ENCODE measurements at regions not wholly inside any gene's neighbourhood (a gene's known extent, or its start where the extent isn't known, plus 50 kb on each side); places are given as distances from the start of the nearest gene placed in this dataset.

- H3K9me3 ChIP-seq (ENCODE audit: control insufficient read depth, low read depth, low read length): no peaks in the 10 kb centered on the region
- H3K4me1 ChIP-seq (ENCODE audit: control insufficient read depth, low read depth, low read length): peaks cover 2% of the 10 kb centered on the region
- no peak overlapping the region for H3K9ac ChIP-seq (ENCODE audit: low read length)
- H3K4me3 ChIP-seq (ENCODE audit: low read length): no peak overlapping the region
- H3K27me3 ChIP-seq (ENCODE audit: control insufficient read depth, insufficient read depth, low read length): no peaks in the 10 kb centered on the region
- H3K36me3 ChIP-seq (ENCODE audit: control insufficient read depth, low read depth, low read length): no peaks in the 10 kb centered on the region
- no peak overlapping the region for H3K27ac ChIP-seq (ENCODE audit: low read length)
Observed at GRCh38 chr9:113775749-113776148, 100.4 kb upstream of the ZNF618 start.

- no peak overlapping the region for H3K27ac ChIP-seq (ENCODE audit: low read length)
- H3K9ac ChIP-seq (ENCODE audit: low read length): no peak overlapping the region
- no peaks in the 10 kb centered on the region for H3K36me3 ChIP-seq (ENCODE audit: control insufficient read depth, low read depth, low read length)
- H3K4me3 ChIP-seq (ENCODE audit: low read length): no peak overlapping the region
- H3K27me3 ChIP-seq (ENCODE audit: control insufficient read depth, insufficient read depth, low read length): no peaks in the 10 kb centered on the region
- H3K9me3 ChIP-seq (ENCODE audit: control insufficient read depth, low read depth, low read length): no peaks in the 10 kb centered on the region
- H3K4me1 ChIP-seq (ENCODE audit: control insufficient read depth, low read depth, low read length): peaks cover 5% of the 10 kb centered on the region
Observed at GRCh38 chr9:113776194-113776593, 99.9 kb upstream of the ZNF618 start.

GRCh38 chr9:113781381-113781780 is 94.7 kb upstream of the ZNF618 start:
- Histone ChIP-seq H3K4me3 (ENCODE audit: low read length) (no peak overlapping the region), H3K9ac (ENCODE audit: low read length) (no peak overlapping the region), H3K36me3 (ENCODE audit: control insufficient read depth, low read depth, low read length) (no peaks in the 10 kb centered on the region), H3K9me3 (ENCODE audit: control insufficient read depth, low read depth, low read length) (no peaks in the 10 kb centered on the region), H3K4me1 (ENCODE audit: control insufficient read depth, low read depth, low read length) (peaks cover 5% of the 10 kb centered on the region), H3K27me3 (ENCODE audit: control insufficient read depth, insufficient read depth, low read length) (no peaks in the 10 kb centered on the region), H3K27ac (ENCODE audit: low read length) (no peak overlapping the region)

- Histone ChIP-seq H3K9ac (ENCODE audit: low read length) (no peak overlapping the region), H3K27me3 (ENCODE audit: control insufficient read depth, insufficient read depth, low read length) (no peaks in the 10 kb centered on the region), H3K9me3 (ENCODE audit: control insufficient read depth, low read depth, low read length) (no peaks in the 10 kb centered on the region), H3K4me3 (ENCODE audit: low read length) (no peak overlapping the region), H3K36me3 (ENCODE audit: control insufficient read depth, low read depth, low read length) (no peaks in the 10 kb centered on the region), H3K27ac (ENCODE audit: low read length) (no peak overlapping the region), H3K4me1 (ENCODE audit: control insufficient read depth, low read depth, low read length) (peaks cover 5% of the 10 kb centered on the region)
Observed at GRCh38 chr9:113781896-113782295, 94.2 kb upstream of the ZNF618 start.

- Histone ChIP-seq H3K4me1 (ENCODE audit: control insufficient read depth, low read depth, low read length) (peaks cover 5% of the 10 kb centered on the region), H3K9me3 (ENCODE audit: control insufficient read depth, low read depth, low read length) (no peaks in the 10 kb centered on the region), H3K9ac (ENCODE audit: low read length) (no peak overlapping the region), H3K36me3 (ENCODE audit: control insufficient read depth, low read depth, low read length) (no peaks in the 10 kb centered on the region), H3K27ac (ENCODE audit: low read length) (no peak overlapping the region), H3K4me3 (ENCODE audit: low read length) (no peak overlapping the region), H3K27me3 (ENCODE audit: control insufficient read depth, insufficient read depth, low read length) (no peaks in the 10 kb centered on the region)
Observed at GRCh38 chr9:113783475-113783874, 92.6 kb upstream of the ZNF618 start.

- Histone ChIP-seq H3K4me1 (ENCODE audit: control insufficient read depth, low read depth, low read length) (peaks cover 5% of the 10 kb centered on the region), H3K9me3 (ENCODE audit: control insufficient read depth, low read depth, low read length) (no peaks in the 10 kb centered on the region), H3K27ac (ENCODE audit: low read length) (no peak overlapping the region), H3K9ac (ENCODE audit: low read length) (no peak overlapping the region), H3K36me3 (ENCODE audit: control insufficient read depth, low read depth, low read length) (no peaks in the 10 kb centered on the region), H3K27me3 (ENCODE audit: control insufficient read depth, insufficient read depth, low read length) (no peaks in the 10 kb centered on the region), H3K4me3 (ENCODE audit: low read length) (no peak overlapping the region)
Observed at GRCh38 chr9:113785334-113785733, 90.8 kb upstream of the ZNF618 start.

- Histone ChIP-seq H3K27ac (ENCODE audit: low read length) (no peak overlapping the region), H3K9me3 (ENCODE audit: control insufficient read depth, low read depth, low read length) (no peaks in the 10 kb centered on the region), H3K4me1 (ENCODE audit: control insufficient read depth, low read depth, low read length) (no peaks in the 10 kb centered on the region), H3K4me3 (ENCODE audit: low read length) (no peak overlapping the region), H3K36me3 (ENCODE audit: control insufficient read depth, low read depth, low read length) (no peaks in the 10 kb centered on the region), H3K27me3 (ENCODE audit: control insufficient read depth, insufficient read depth, low read length) (no peaks in the 10 kb centered on the region), H3K9ac (ENCODE audit: low read length) (no peak overlapping the region)
Observed at GRCh38 chr9:113786071-113786470, 90.0 kb upstream of the ZNF618 start.

GRCh38 chr9:113787871-113788270 is 88.2 kb upstream of the ZNF618 start:
- Histone ChIP-seq H3K4me1 (ENCODE audit: control insufficient read depth, low read depth, low read length) (no peaks in the 10 kb centered on the region), H3K9ac (ENCODE audit: low read length) (no peak overlapping the region), H3K36me3 (ENCODE audit: control insufficient read depth, low read depth, low read length) (no peaks in the 10 kb centered on the region), H3K4me3 (ENCODE audit: low read length) (no peak overlapping the region), H3K27me3 (ENCODE audit: control insufficient read depth, insufficient read depth, low read length) (no peaks in the 10 kb centered on the region), H3K27ac (ENCODE audit: low read length) (no peak overlapping the region), H3K9me3 (ENCODE audit: control insufficient read depth, low read depth, low read length) (no peaks in the 10 kb centered on the region)

GRCh38 chr9:113788616-113789330 is 87.3 kb upstream of the ZNF618 start:
- Histone ChIP-seq H3K36me3 (ENCODE audit: control insufficient read depth, low read depth, low read length) (no peaks in the 10 kb centered on the region), H3K4me3 (ENCODE audit: low read length) (no peak overlapping the region), H3K27ac (ENCODE audit: low read length) (no peak overlapping the region), H3K27me3 (ENCODE audit: control insufficient read depth, insufficient read depth, low read length) (no peaks in the 10 kb centered on the region), H3K4me1 (ENCODE audit: control insufficient read depth, low read depth, low read length) (no peaks in the 10 kb centered on the region), H3K9me3 (ENCODE audit: control insufficient read depth, low read depth, low read length) (no peaks in the 10 kb centered on the region), H3K9ac (ENCODE audit: low read length) (no peak overlapping the region)

- H3K4me1 ChIP-seq (ENCODE audit: control insufficient read depth, low read depth, low read length): peaks cover 5% of the 10 kb centered on the region
- H3K4me3 ChIP-seq (ENCODE audit: low read length): no peak overlapping the region
- H3K27ac ChIP-seq (ENCODE audit: low read length): no peak overlapping the region
- H3K27me3 ChIP-seq (ENCODE audit: control insufficient read depth, insufficient read depth, low read length): no peaks in the 10 kb centered on the region
- no peaks in the 10 kb centered on the region for H3K9me3 ChIP-seq (ENCODE audit: control insufficient read depth, low read depth, low read length)
- H3K9ac ChIP-seq (ENCODE audit: low read length): no peak overlapping the region
- no peaks in the 10 kb centered on the region for H3K36me3 ChIP-seq (ENCODE audit: control insufficient read depth, low read depth, low read length)
Observed at GRCh38 chr9:113790093-113790492, 86.0 kb upstream of the ZNF618 start.

GRCh38 chr9:113793558-113793957 is 82.6 kb upstream of the ZNF618 start:
- no peaks in the 10 kb centered on the region for H3K27me3 ChIP-seq (ENCODE audit: control insufficient read depth, insufficient read depth, low read length)
- no peaks in the 10 kb centered on the region for H3K36me3 ChIP-seq (ENCODE audit: control insufficient read depth, low read depth, low read length)
- no peak overlapping the region for H3K9ac ChIP-seq (ENCODE audit: low read length)
- H3K9me3 ChIP-seq (ENCODE audit: control insufficient read depth, low read depth, low read length): no peaks in the 10 kb centered on the region
- H3K4me1 ChIP-seq (ENCODE audit: control insufficient read depth, low read depth, low read length): peaks cover 5% of the 10 kb centered on the region
- no peak overlapping the region for H3K27ac ChIP-seq (ENCODE audit: low read length)
- no peak overlapping the region for H3K4me3 ChIP-seq (ENCODE audit: low read length)

GRCh38 chr9:113794721-113795120 is 81.4 kb upstream of the ZNF618 start:
- H3K27ac ChIP-seq (ENCODE audit: low read length): no peak overlapping the region
- H3K9ac ChIP-seq (ENCODE audit: low read length): no peak overlapping the region
- H3K4me3 ChIP-seq (ENCODE audit: low read length): no peak overlapping the region
- no peaks in the 10 kb centered on the region for H3K9me3 ChIP-seq (ENCODE audit: control insufficient read depth, low read depth, low read length)
- H3K36me3 ChIP-seq (ENCODE audit: control insufficient read depth, low read depth, low read length): no peaks in the 10 kb centered on the region
- peaks cover 5% of the 10 kb centered on the region for H3K4me1 ChIP-seq (ENCODE audit: control insufficient read depth, low read depth, low read length)
- H3K27me3 ChIP-seq (ENCODE audit: control insufficient read depth, insufficient read depth, low read length): no peaks in the 10 kb centered on the region
